ENCODE measurements at regions not wholly inside any gene's neighbourhood (a gene's known extent, or its start where the extent isn't known, plus 50 kb on each side); places are given as distances from the start of the nearest gene placed in this dataset.

DNA sequence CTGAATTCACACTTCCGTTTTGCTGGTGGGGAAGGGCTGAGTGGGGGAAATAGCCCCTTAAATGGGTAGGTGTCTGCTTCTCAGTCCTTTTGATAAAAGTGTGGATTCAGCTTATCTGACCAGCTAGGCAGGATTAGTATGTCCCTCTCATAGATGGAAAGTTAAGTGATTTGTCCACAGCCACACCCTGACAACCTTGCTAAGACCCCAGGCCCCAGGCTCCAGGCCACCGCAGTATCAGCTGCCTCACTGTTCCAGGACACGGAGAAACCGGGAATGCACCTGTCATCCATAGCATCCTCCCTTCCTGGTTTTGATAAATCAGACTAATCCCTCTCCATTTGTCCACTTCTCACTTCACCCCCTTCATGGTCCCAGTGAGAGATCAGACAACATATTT lies 197.7 kb downstream of the USP12 start:
- TF ChIP-seq, protein P1, sequence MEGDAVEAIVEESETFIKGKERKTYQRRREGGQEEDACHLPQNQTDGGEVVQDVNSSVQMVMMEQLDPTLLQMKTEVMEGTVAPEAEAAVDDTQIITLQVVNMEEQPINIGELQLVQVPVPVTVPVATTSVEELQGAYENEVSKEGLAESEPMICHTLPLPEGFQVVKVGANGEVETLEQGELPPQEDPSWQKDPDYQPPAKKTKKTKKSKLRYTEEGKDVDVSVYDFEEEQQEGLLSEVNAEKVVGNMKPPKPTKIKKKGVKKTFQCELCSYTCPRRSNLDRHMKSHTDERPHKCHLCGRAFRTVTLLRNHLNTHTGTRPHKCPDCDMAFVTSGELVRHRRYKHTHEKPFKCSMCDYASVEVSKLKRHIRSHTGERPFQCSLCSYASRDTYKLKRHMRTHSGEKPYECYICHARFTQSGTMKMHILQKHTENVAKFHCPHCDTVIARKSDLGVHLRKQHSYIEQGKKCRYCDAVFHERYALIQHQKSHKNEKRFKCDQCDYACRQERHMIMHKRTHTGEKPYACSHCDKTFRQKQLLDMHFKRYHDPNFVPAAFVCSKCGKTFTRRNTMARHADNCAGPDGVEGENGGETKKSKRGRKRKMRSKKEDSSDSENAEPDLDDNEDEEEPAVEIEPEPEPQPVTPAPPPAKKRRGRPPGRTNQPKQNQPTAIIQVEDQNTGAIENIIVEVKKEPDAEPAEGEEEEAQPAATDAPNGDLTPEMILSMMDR (conservative IDR thresholded peaks at IDR 0.05; ENCODE audit: control insufficient read depth, insufficient read depth, low read depth, low read length): no peak
- H3K4me3 ChIP-seq (ENCODE audit: control insufficient read depth, low read depth, low read length): no peak overlapping the region
- DNase-seq (ENCODE audit: low read depth): no peak

DNA sequence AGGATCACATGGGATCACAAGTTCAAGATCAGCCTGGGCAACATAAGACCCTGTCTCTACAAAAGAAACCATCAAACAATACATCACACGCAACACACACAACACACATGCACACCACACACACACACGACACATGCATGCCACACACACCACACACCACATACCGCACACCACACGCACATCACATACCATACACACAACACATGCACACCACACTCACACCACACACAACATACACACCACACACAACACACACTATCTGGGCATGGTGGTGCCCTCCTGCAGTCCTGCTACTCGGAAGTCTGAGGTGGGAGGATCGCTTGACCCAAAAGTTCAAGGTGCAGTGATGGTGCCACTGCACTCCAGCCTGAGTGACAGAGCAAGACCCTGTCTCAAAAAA lies 198.3 kb downstream of the USP12 start:
- DNase-seq (ENCODE audit: low read depth): no peak
- TF ChIP-seq, protein P1 (conservative IDR thresholded peaks at IDR 0.05; ENCODE audit: control insufficient read depth, insufficient read depth, low read depth, low read length): no peak
- no peak overlapping the region for H3K4me3 ChIP-seq (ENCODE audit: control insufficient read depth, low read depth, low read length)

DNA sequence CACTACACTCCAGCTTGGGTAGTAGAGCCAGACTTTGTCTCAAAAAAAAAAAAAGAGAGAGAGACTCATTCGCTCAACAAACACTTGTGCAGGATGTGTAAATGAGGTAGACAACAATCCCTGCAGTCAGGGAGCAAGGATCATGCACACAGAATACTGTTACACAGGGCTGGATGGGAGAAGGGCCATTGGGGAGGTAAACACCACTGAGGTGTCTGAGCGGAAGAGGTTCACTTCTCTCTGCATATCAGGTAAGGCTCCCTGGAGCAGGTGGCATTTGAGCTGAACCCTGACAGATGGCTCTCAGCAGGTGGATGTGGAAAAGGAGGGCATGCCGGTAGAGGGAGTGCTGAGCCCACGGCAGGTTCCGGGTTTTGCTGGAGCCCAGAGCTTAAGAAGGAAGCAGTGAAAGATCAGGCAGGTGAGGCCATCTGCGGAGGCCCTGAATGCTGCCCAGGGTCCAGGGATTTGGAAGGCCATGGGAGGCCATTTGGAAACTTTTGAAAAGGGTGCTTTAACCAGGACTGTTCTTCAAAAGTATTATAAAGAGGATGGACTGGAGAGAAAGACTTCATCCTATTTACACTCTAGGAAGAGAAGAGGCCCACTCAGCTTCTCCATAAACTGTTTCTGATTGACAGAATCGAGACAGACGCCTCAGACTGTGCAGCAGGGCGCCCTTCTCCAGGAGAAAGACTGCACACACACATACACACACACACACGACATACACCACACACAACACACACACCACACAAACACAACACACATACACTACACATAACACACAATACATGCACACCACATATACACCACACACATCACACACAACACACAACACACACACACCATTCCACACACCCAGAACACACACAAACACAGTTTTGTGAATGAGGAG lies 199.4 kb downstream of the USP12 start:
- no peak overlapping the region for H3K4me3 ChIP-seq (ENCODE audit: control insufficient read depth, low read depth, low read length)
- TF ChIP-seq, protein P1 (conservative IDR thresholded peaks at IDR 0.05; ENCODE audit: control insufficient read depth, insufficient read depth, low read depth, low read length): peak; percentile 34
- peak; percentile 15 for DNase-seq (ENCODE audit: low read depth)

DNA sequence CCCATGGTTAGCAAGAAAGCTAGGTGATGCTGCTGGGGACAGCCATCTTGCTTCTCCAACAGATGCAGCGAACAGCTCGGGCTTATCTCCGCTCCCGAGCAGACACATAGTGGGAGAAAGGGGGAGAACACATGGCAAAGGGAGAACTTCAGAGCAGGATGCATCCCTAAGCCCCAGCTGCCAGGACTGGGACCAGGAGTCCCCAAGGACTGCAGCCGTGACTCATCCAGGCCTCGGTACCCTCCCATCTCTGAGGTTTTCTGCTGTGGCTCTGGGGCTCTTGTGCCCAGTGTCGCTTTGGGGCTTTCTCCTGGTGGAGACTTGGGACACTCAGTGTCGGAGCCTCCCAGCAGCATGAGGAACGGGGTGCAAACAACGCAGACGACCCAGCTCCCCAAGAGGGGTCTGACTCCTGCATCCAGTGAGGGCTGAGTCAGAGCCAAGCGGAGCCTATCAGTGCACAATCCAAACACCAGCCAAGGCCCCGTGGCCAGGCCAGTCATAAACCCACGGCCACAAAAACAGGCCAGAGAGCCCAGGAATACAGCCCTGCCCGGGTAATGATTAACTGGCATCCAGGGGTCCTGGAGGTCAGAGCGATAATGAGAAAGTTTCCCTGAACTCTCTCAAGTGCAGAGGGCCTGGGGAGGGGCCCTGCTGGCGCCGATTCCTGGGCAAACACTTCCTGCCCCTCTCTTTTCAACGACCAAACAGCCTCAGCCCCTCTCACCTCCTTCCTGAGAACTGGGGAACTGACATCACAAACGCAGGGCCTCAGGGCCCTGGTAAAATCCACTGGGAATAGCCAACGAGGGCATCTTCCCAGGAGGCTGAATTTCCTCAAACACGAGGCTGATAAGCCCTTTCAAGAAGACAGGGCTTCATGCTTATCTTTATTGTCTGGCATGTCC lies 202.9 kb downstream of the USP12 start:
- DNase-seq (ENCODE audit: low read depth): peak; percentile 12
- H3K4me3 ChIP-seq (ENCODE audit: control insufficient read depth, low read depth, low read length): no peak overlapping the region
- TF ChIP-seq, protein P1 (conservative IDR thresholded peaks at IDR 0.05; ENCODE audit: control insufficient read depth, insufficient read depth, low read depth, low read length): no peak

DNA sequence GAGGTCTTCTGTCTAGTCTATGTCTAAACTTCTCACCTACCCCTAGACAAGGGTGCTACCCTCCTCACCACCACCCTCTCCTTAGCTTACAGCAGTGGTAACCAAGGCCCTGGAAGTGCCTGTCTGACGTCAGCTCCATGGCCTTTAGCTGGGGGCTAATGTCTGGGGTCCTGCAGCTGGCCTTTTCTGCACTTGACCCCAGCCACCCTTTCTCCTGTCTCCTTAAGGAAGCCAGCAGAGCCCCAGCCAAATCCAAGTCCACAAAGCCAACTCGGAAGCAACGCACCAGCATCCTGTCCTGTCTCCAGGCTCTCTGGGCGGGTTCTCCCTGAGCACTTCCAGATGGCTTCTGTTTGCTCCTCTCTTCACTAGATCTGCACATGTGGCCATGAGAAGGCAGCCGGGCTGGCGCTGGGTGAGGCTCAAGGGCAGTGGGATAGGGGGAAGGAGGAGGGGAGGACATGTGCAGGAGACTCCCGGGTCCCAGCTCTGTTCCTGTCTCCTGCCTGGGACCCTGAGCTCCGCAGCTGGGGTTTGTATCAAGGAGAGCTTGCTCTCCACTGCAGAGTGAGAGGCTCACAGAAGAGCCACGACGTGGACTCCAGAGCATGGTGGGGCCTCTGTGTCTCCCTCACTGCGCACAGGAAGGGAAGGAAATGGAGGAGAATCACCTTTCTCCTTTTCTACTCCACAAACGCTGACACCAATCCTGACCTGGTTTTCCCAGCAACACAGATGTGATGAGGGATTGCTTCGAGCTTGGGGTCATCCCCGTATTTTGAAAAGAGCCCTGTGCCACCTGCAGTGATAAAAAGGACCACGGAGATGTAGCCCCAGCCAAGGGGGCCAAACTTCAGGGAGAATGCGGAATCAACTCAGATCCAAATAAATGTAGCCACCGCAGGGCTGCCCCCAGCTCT lies 204.2 kb downstream of the USP12 start:
- peak; percentile 49 for DNase-seq (ENCODE audit: low read depth)
- TF ChIP-seq, protein P1 (conservative IDR thresholded peaks at IDR 0.05; ENCODE audit: control insufficient read depth, insufficient read depth, low read depth, low read length): no peak
- H3K4me3 ChIP-seq (ENCODE audit: control insufficient read depth, low read depth, low read length): no peak overlapping the region

DNA sequence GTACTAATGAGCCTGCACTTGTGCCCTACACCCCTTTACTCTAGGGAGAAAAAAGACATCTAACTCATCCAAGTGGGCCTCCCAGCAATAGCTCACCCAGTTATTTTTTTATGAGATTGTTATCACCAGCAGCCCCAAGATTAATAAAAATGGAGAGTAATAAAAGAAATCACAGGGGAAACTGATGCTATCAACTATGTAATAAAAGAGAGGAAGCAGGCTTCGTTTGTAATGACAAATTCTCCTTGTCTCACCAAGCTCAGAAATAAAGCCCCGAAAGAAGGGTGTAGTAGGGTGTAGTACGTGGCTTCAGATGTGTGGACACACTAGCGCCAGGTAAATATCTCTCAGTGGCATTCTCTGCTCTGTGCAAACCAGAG lies 204.9 kb downstream of the USP12 start:
- no peak overlapping the region for H3K4me3 ChIP-seq (ENCODE audit: control insufficient read depth, low read depth, low read length)
- TF ChIP-seq, protein P1 (conservative IDR thresholded peaks at IDR 0.05; ENCODE audit: control insufficient read depth, insufficient read depth, low read depth, low read length): no peak
- no peak for DNase-seq (ENCODE audit: low read depth)
